ENCODE measurements at regions not wholly inside any gene's neighbourhood (a gene's known extent, or its start where the extent isn't known, plus 50 kb on each side); places are given as distances from the start of the nearest gene placed in this dataset.

GRCh38 chr3:177375316-177375715, 178.0 kb upstream of the TBL1XR1 start:
- no peak overlapping the region for H2BK20ac ChIP-seq (ENCODE audit: low read length)
- H3K9me3 ChIP-seq (ENCODE audit: insufficient read depth in 2 of 2, low read depth in 1 of 2, low read length in 1 of 2), result no peaks in the 10 kb centered on the region
- H2BK5ac ChIP-seq (ENCODE audit: low read depth, low read length), result no peak overlapping the region
- ChIA-PET CTCF (ENCODE audit: partially characterized antibody) (interaction anchor here (0.6 kb wide), 1 partner anchor 109 kb away, joined by 5 read pairs; no protein-coding TSS in a partner anchor), POLR2A (ENCODE audit: partially characterized antibody) (no interaction called here)
- H3K27ac ChIP-seq (ENCODE audit: low read depth, low read length), result no peak overlapping the region
- no peak overlapping the region for H2AK5ac ChIP-seq (ENCODE audit: low read depth, low read length)
- H3K56ac ChIP-seq (replicated peaks; ENCODE audit: insufficient read length, low read depth, low read length), result no peak overlapping the region
- no peak overlapping the region for H4K8ac ChIP-seq (ENCODE audit: extremely low read depth, insufficient read depth, low read length)
- 82% methylated on average over 3 of the region's 3 CpGs; no CpG with 5 or more reads in 1 of the 2 experiments for WGBS, 2 experiments (ENCODE audit: extremely low coverage in 1 of 2, insufficient coverage in 1 of 2, insufficient read length in 1 of 2, insufficient replicate concordance in 2 of 2, low coverage in 1 of 2, low lambda C conversion rate in 2 of 2, missing lambda C conversion rate in 1 of 2)
- no peak overlapping the region for H3K4ac ChIP-seq (replicated peaks; ENCODE audit: insufficient read length, low read depth, low read length)
- no peaks in the 10 kb centered on the region for H4K20me1 ChIP-seq (replicated peaks in 1 of 2; ENCODE audit: control insufficient read depth in 1 of 2, insufficient read depth in 2 of 2, low read length in 2 of 2)
- no peak overlapping the region for H3K9ac ChIP-seq (replicated peaks in 1 of 4; ENCODE audit: extremely low read depth in 1 of 4, low read depth in 3 of 4, low read length in 3 of 4)
- no peaks in the 10 kb centered on the region for H3K79me1 ChIP-seq (ENCODE audit: low read depth, low read length)
- H2BK15ac ChIP-seq (ENCODE audit: low read length), result no peak overlapping the region
- FAIRE-seq (no peak), DNase-seq (ENCODE audit: low read depth in 1 of 2, low spot score in 2 of 2) (no peak)
- no peak overlapping the region for H3K14ac ChIP-seq (ENCODE audit: insufficient read length)
- no peak overlapping the region for H2BK12ac ChIP-seq (ENCODE audit: low read depth, low read length)
- no peaks in the 10 kb centered on the region for H3K23me2 ChIP-seq (ENCODE audit: low read depth, low read length)
- no peak overlapping the region for H4K91ac ChIP-seq (replicated peaks; ENCODE audit: insufficient read length, low read length)
- H3K36me3 ChIP-seq (ENCODE audit: control insufficient read depth in 2 of 4, insufficient read depth in 4 of 4, low read length in 3 of 4), result no peaks in the 10 kb centered on the region
- no peak overlapping the region for H3K4me2 ChIP-seq (ENCODE audit: insufficient read depth in 1 of 2, low read depth in 2 of 2, low read length in 2 of 2)
- no peak overlapping the region for H3K23ac ChIP-seq (ENCODE audit: insufficient read length)
- no peak overlapping the region for H3K18ac ChIP-seq (ENCODE audit: extremely low read depth, low read length)
- TF ChIP-seq BACH1 (IDR thresholded peaks at IDR 0.05; ENCODE audit: low read length), result no peak
- no peak for TF ChIP-seq NANOG (IDR thresholded peaks at IDR 0.05; ENCODE audit: insufficient read depth, low read depth, low read length, poor library complexity, severe bottlenecking)
- TF ChIP-seq CBX5 (IDR thresholded peaks at IDR 0.05; ENCODE audit: low read depth, low read length), result no peak
- TF ChIP-seq RNF2 (IDR thresholded peaks at IDR 0.05; ENCODE audit: borderline replicate concordance, low read depth, low read length, missing control alignments, poor library complexity, severe bottlenecking), result no peak
- TF ChIP-seq SP1 (IDR thresholded peaks at IDR 0.05; ENCODE audit: low read depth, low read length), result no peak
- no peak for TF ChIP-seq CHD2 (IDR thresholded peaks at IDR 0.05; ENCODE audit: low read length)
- no peak for TF ChIP-seq CHD1 (IDR thresholded peaks at IDR 0.05; ENCODE audit: low read depth, low read length)
- TF ChIP-seq TCF12 (IDR thresholded peaks at IDR 0.05; ENCODE audit: low read depth, low read length), result no peak
- no peak for TF ChIP-seq HDAC6 (IDR thresholded peaks at IDR 0.05; ENCODE audit: low read depth, low read length)
- no peak for TF ChIP-seq MAX (IDR thresholded peaks at IDR 0.05)
- no peak for TF ChIP-seq MAFK (IDR thresholded peaks at IDR 0.05; ENCODE audit: low read depth, low read length)
- no peak for TF ChIP-seq GTF2F1 (IDR thresholded peaks at IDR 0.05; ENCODE audit: borderline replicate concordance, low read depth, low read length)
- no peak for TF ChIP-seq SIX5 (IDR thresholded peaks at IDR 0.05; ENCODE audit: low read depth, low read length)
- no peak for TF ChIP-seq HDAC2 (IDR thresholded peaks at IDR 0.05; ENCODE audit: borderline replicate concordance in 1 of 2, low read depth in 2 of 2, low read length in 2 of 2)
- H4K5ac ChIP-seq (ENCODE audit: insufficient read length, low read depth, low read length), result no peak overlapping the region
- no peaks in the 10 kb centered on the region for H3K79me2 ChIP-seq (ENCODE audit: control insufficient read depth in 1 of 2, insufficient read depth in 2 of 2, low read length in 2 of 2)
- H2BK120ac ChIP-seq (replicated peaks; ENCODE audit: low read depth, low read length), result no peak overlapping the region
- H3K27me3 ChIP-seq (replicated peaks in 1 of 4; ENCODE audit: control insufficient read depth in 3 of 4, extremely low read depth in 1 of 4, insufficient read depth in 3 of 4, low read length in 3 of 4), result no peaks in the 10 kb centered on the region
- no peaks in the 10 kb centered on the region for H3K4me1 ChIP-seq (replicated peaks in 1 of 4; ENCODE audit: control insufficient read depth in 3 of 4, insufficient read depth in 4 of 4, low read length in 3 of 4)
- no peak overlapping the region for H3K4me3 ChIP-seq (ENCODE audit: extremely low read depth in 1 of 4, insufficient read depth in 2 of 4, low read depth in 3 of 4, low read length in 4 of 4)
- no peak overlapping the region for H2AFZ ChIP-seq (ENCODE audit: low read length)
